Right ventricle myocardium inferior (tissue), 1 donor: ENCODE measurements at regions not wholly inside any gene's neighbourhood (a gene's known extent, or its start where the extent isn't known, plus 50 kb on each side); places are given as distances from the start of the nearest gene placed in this dataset.
"Not testable (repeated sequence)": the region's sequence is repeated elsewhere in the genome, so short reads cannot be mapped to it uniquely, and the experiment has no call there.

Source experiments
- ATAC-seq: fragments of 200-7000 bp; cut with Tn5 transposase; one replicate; pipeline ENCODE4 v1.9.1; 2020; ENCODE audit warnings: mild to moderate bottlenecking, moderate library complexity
- DNase-seq: peaks from one replicate; pipeline ENCODE4 v3.0.0; 2021; ENCODE audit errors: missing footprints
- intact Hi-C: fragments of 100-400 bp; cut with DNase I; formaldehyde crosslinking; loops from one replicate; pipeline ENCODE4 v1.11.0; 2022
- donor health status: DM: no; HTN: yes; CAD: no; lungs with severe emphysema.

GRCh38 chr6:20334334-20334733 lies 67.3 kb upstream of the E2F3 start:
- intact Hi-C loops: no loop called here
- no peak for DNase-seq

GRCh38 chr6:20334962-20335361 lies 66.7 kb upstream of the E2F3 start:
- intact Hi-C loops: no loop called here
- ATAC-seq (no peak), DNase-seq (no peak)

More at GRCh38 chr6:20334334-20334733, 67.3 kb upstream of the E2F3 start:
- peak; percentile 56 for ATAC-seq

GRCh38 chr6:20335872-20336271 lies 65.8 kb upstream of the E2F3 start:
- intact Hi-C loops: no loop called here
- ATAC-seq (no peak), DNase-seq (no peak)

GRCh38 chr6:20338156-20338555 lies 63.5 kb upstream of the E2F3 start:
- intact Hi-C loops: no loop called here
- no peak for DNase-seq
- no peak for ATAC-seq

GRCh38 chr6:20340068-20340848 lies 61.4 kb upstream of the E2F3 start:
- DNase-seq (no peak), ATAC-seq (no peak)
- intact Hi-C loops: no loop called here

GRCh38 chr6:20341096-20341495 lies 60.6 kb upstream of the E2F3 start:
- no peak for DNase-seq
- intact Hi-C loops: no loop called here
- ATAC-seq: no peak

GRCh38 chr6:20341564-20341963 lies 60.1 kb upstream of the E2F3 start:
- ATAC-seq (no peak), DNase-seq (no peak)
- intact Hi-C loops: no loop called here

GRCh38 chr6:20346948-20347347 lies 54.7 kb upstream of the E2F3 start:
- DNase-seq, intact Hi-C loops, ATAC-seq: not testable (repeated sequence)

- DNase-seq (no peak), ATAC-seq (no peak)
- intact Hi-C loops: no loop called here
Observed at GRCh38 chr6:20348041-20348440, 53.6 kb upstream of the E2F3 start.

- intact Hi-C loops: no loop called here
- no peak for ATAC-seq
- no peak for DNase-seq
Observed at GRCh38 chr6:20349225-20349624, 52.5 kb upstream of the E2F3 start.

GRCh38 chr6:20350215-20350614 lies 51.5 kb upstream of the E2F3 start:
- intact Hi-C loops: no loop called here
- DNase-seq (no peak), ATAC-seq (no peak)

- ATAC-seq (no peak), DNase-seq (no peak)
- intact Hi-C loops: no loop called here
Observed at GRCh38 chr6:20351534-20351933, 50.1 kb upstream of the E2F3 start.
